ENCODE measurements at regions not wholly inside any gene's neighbourhood (a gene's known extent, or its start where the extent isn't known, plus 50 kb on each side); places are given as distances from the start of the nearest gene placed in this dataset.

- H3K27ac ChIP-seq (ENCODE audit: extremely low read depth, low read depth, low read length) = no peak overlapping the region
- no peaks in the 10 kb centered on the region; a peak in 1 of 5 replicates for H3K4me1 ChIP-seq (replicated peaks in 1 of 2; ENCODE audit: control insufficient read depth in 2 of 2, insufficient read depth in 2 of 2, low read length in 2 of 2)
- CTCF ChIA-PET (ENCODE audit: low intra/inter-chr PET ratio) = no interaction called here
- no peaks in the 10 kb centered on the region for H3K9me3 ChIP-seq (replicated peaks; ENCODE audit: control insufficient read depth, insufficient read depth, low read depth, low read length)
- no peak overlapping the region for H2AFZ ChIP-seq (ENCODE audit: low read depth, low read length)
- FAIRE-seq (no peak), ATAC-seq (no peak), DNase-seq (ENCODE audit: extremely low read depth in 1 of 4, low spot score in 3 of 4) (no peak)
- in situ Hi-C loops (cut with MboI) (no loop called here), intact Hi-C loops (cut with micrococcal nuclease) (no loop called here)
- H3K9ac ChIP-seq (ENCODE audit: insufficient read depth in 1 of 2, low read depth in 2 of 2, low read length in 2 of 2) = no peak overlapping the region
- H3K27me3 ChIP-seq (ENCODE audit: control insufficient read depth in 2 of 2, insufficient read depth in 2 of 2, low read length in 2 of 2) = peaks cover 0 to 5% of the 10 kb centered on the region in 2 experiments; a peak in 2 of 5 replicates
- BruUV-seq (replicated peaks) = no TSS peak
- POLR2A ChIA-PET = no interaction called here
- H3K4me2 ChIP-seq (ENCODE audit: insufficient read depth, low read length) = no peak overlapping the region
- WGBS (ENCODE audit: insufficient coverage, low coverage, missing lambda C conversion rate) = 0% methylated on average over 9 of the region's 10 CpGs
- H3K4me3 ChIP-seq = no peak overlapping the region
- H3K36me3 ChIP-seq (ENCODE audit: control insufficient read depth, insufficient read depth, low read length) = no peaks in the 10 kb centered on the region
- no peaks in the 10 kb centered on the region for H3K79me2 ChIP-seq (ENCODE audit: control insufficient read depth, insufficient read depth, low read length)
- no peaks in the 10 kb centered on the region for H3K9me1 ChIP-seq (ENCODE audit: control insufficient read depth, insufficient read depth, low read length)
- no peaks in the 10 kb centered on the region for H4K20me1 ChIP-seq (replicated peaks; ENCODE audit: control insufficient read depth, insufficient read depth, low read length)
- TF ChIP-seq FOXO4 (CRISPR knock-in tag; IDR thresholded peaks at IDR 0.05) (no peak), SP1 (CRISPR knock-in tag; IDR thresholded peaks at IDR 0.05) (no peak), MAX (CRISPR knock-in tag; IDR thresholded peaks at IDR 0.05) (no peak), ZNF592 (IDR thresholded peaks at IDR 0.05) (no peak), ATF3 (IDR thresholded peaks at IDR 0.05) (no peak), ATF3 (CRISPR knock-in tag; conservative IDR thresholded peaks at IDR 0.05) (no peak), EWSR1 (IDR thresholded peaks at IDR 0.05; ENCODE audit: borderline replicate concordance, low read depth, partially characterized antibody) (no peak), HBP1 (CRISPR knock-in tag; IDR thresholded peaks at IDR 0.05) (no peak), SREBF2 (CRISPR knock-in tag; IDR thresholded peaks at IDR 0.05) (no peak), HES1 (IDR thresholded peaks at IDR 0.05; ENCODE audit: low read depth) (no peak), ZNF511 (CRISPR knock-in tag; IDR thresholded peaks at IDR 0.05) (no peak), NR2F6 (CRISPR knock-in tag; IDR thresholded peaks at IDR 0.05) (no peak), TBP (optimal IDR thresholded peaks at IDR 0.05; ENCODE audit: low read depth, low read length) (no peak)
Measured at GRCh38 chr15:27623149-27623548, 476.0 kb downstream of the OCA2 start.
